GM10266 (cell line): ENCODE measurements at regions not wholly inside any gene's neighbourhood (a gene's known extent, or its start where the extent isn't known, plus 50 kb on each side); places are given as distances from the start of the nearest gene placed in this dataset.

Source experiments
- DNase-seq: peaks from one replicate; pipeline ENCODE4 v3.0.0; 2012; ENCODE audit errors: extremely low spot score
- CTCF ChIP-seq: IDR thresholded peaks from 2 replicates; pipeline ENCODE4 v1.5.1; 2012; ENCODE audit warnings: mild to moderate bottlenecking, low read depth; ENCODE audit not compliant: control insufficient read depth, insufficient read depth; ENCODE audit errors: missing control alignments

- DNase-seq: no peak
- TF ChIP-seq CTCF: no peak
Measured at GRCh38 chr13:67577361-67577760, 347.2 kb upstream of the PCDH9 start.

- TF ChIP-seq CTCF: no peak
- DNase-seq: no peak
Measured at GRCh38 chr13:67574320-67575233, 344.4 kb upstream of the PCDH9 start.

- no peak for TF ChIP-seq CTCF
- no peak for DNase-seq
Measured at GRCh38 chr13:67568205-67568604, 338.1 kb upstream of the PCDH9 start.

- no peak for DNase-seq
- TF ChIP-seq CTCF: no peak
Measured at GRCh38 chr13:67557642-67558241, 327.6 kb upstream of the PCDH9 start.

GRCh38 chr13:67557118-67557517 lies 327.0 kb upstream of the PCDH9 start:
- DNase-seq: no peak
- TF ChIP-seq CTCF: no peak

- no peak for TF ChIP-seq CTCF
- DNase-seq: no peak
Measured at GRCh38 chr13:67554746-67555452, 324.8 kb upstream of the PCDH9 start.
